GM19328 (cell line): ENCODE measurements at regions not wholly inside any gene's neighbourhood (a gene's known extent, or its start where the extent isn't known, plus 50 kb on each side); places are given as distances from the start of the nearest gene placed in this dataset.

Source experiments
- ATAC-seq: cut with Tn5 transposase; IDR thresholded peaks from one replicate; pipeline ENCODE4 v1.9.1; 2021; ENCODE audit warnings: mild to moderate bottlenecking, moderate library complexity; ENCODE audit not compliant: unreplicated experiment

GRCh38 chr18:72601944-72602343 lies 57.8 kb upstream of the CBLN2 start:
- ATAC-seq: no peak

GRCh38 chr18:72601481-72601880 lies 57.3 kb upstream of the CBLN2 start:
- ATAC-seq: no peak
